ENCODE measurements at regions not wholly inside any gene's neighbourhood (a gene's known extent, or its start where the extent isn't known, plus 50 kb on each side); places are given as distances from the start of the nearest gene placed in this dataset.
A peak's percentile ranks its signal among the peaks of the same experiment; 100 is the strongest.
"Not testable (repeated sequence)": the region's sequence is repeated elsewhere in the genome, so short reads cannot be mapped to it uniquely, and the experiment has no call there.

DNA sequence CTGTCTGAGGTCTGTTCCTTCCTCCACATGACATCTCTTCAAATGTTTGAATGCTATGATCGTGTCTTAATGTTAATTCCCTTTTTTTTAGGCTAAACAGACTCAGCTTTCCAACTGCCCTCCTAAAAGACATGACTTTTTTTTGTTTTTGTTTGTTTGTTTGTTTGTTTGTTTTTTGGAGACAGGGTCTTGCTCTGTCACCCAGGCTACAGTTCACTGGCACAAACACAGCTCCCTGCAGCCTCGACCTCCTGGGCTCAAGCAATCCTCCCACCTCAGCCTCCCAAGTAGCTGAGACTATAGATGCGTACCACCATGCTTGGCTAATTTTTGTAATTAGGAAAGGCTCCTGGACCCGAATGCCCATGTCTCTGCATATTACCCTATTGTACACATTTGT, 176.5 kb downstream of the ABCA8 start:
- no peak for DNase-seq

DNA sequence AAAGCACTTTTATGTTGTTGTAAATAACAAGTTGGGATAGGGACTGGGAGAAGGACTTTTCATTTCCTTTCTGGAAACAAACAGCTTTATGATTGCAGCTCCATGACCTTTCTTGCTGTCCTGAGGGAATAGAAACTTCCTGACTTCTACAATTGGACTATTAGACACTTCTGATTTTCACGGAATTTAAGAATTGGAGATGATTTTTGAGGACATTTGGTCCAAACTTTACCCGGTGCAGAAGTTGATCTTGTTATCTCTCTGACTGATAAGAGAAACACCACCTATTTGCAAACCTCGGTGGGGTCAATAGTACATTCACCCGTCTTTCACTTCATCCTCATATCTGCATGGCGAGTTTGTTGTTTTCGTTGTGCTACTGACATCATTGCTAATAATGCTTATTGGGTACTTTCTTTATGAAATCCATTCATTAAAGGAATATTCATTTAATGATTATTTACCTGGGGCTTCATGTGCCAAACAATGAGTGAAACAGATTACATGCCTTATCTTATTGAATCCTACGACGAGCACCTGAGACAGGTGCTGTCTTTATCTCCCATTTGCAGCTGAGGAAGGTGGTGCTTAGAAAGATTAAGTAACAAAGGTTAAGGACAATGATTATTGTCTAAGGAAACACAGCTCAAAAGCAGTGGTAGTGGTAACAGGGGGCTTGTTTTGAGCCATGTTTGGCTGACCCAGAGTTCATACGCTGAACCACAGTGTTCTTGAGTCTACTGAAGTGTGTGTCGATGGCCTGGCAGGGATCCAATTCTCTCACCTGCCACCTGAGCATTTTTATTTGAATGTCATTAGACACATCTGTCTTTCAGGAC, 176.9 kb upstream of the FAM20A start:
- no peak for DNase-seq

DNA sequence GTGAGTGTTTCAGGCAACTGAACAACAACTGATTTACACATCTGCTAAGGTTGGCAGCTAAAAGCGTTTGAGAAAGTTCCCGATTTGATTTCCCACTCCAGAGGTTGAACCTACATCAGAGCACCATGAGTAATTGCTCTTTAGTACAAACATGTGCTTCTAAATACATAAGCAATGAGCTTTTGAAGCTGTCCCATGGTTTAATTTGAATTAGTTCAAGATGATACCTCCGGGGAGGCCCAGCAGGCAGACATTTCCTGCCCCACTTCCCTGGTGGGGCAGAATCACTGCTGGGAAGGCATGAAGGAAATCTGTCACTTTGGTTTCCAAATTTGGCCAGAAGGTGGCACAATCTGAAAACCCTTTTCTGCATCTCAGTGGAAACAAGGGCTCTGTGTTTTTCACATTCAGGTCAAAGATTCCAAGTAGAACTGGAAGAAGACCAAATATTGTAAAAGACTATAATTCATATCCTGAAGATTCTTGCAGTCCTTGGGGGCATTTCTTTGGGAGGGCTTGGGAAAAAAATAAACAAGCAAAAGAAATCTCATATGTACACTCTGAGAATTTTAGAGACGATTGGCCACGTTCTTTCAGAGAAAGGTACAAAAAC, 176.2 kb upstream of the FAM20A start:
- peak; percentile 26 for DNase-seq

DNA sequence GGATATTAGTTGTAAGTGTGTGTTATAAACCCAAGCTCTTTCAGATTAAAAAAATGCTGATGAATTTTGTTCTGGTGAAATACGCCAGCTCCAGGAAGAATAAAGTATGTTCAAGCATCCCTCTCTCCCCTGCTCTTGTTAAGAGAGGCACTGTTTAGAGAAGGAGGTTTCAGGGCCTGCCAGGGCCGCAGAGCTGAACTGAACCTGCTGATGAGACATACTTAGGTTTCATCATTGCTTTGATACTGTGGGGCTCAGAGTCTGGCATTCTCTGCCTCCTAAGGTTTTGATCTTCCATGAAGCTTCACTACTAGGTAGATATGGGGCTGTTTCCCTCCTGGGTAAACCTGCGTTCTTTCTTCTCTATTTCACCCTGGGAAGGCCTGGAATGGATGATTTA, 175.3 kb upstream of the FAM20A start:
- DNase-seq: no peak

DNA sequence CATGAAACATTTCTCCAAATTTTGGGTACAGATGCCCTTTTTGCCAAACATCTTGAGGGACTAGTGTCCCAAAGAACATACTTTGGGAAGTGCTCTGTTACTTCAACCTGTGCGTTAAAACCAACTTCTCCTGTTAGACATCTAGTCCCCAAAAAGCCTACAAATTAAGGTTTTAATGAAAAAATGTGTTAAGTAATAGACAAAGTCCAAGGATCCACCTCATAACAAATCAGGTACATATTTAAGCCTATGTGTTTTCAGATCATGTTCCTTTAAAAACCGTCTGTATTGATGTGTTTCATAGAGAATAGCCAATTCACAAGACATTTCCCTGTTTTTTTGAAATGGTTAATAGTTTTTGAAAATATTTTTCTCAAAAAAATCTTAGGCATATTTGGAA, 174.8 kb upstream of the FAM20A start:
- no peak for DNase-seq

DNA sequence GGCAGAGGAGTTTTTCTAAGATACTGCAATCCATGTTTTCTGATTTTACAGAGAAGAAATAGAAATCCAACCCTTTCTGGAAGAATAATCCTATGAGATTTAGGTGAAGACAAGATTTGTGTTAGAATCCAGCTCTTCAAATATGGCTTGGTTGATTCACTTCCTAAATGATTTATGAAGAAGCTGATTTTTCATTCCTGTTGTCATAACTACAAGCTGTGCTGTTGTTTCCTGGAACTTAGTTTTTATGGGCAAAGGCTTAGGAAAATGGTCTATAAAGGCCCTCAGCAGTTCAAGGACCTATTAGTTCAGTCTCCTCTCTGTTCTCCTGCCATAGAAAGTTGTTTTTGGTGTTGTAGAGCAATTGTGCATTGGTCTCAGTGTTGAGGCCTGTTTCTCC, 174.2 kb upstream of the FAM20A start:
- no peak for DNase-seq

DNA sequence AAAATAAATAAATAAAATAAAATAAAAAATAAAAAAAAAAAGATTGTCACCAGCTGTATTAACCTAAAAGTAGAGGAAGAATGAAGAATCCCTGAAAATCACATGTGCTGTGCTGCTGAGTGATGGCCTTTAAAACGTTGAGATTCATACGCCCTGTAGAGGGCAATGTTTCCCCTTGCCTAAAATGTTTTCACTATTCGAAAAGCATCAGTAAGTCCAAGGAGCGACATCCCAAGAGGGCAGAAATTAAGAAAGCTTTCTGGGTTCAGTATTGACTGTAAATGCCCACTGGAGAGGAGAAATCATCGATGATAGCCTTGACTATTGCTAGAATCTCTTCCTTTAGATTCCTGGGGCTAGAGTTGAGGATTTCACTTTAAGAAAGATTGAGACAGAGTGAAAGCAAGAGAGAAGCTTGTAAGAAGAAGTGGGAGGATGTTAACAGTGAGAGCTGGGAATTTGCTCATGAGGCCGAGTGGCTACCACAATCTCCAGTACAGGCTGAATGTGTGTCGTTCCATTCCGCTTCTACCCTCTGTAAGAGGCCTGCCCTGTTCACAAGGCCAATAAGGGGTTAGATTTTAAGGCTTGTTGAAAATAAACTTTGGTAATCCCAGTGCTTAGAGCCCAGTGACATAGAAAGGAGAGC, 170.8 kb upstream of the FAM20A start:
- DNase-seq: peak; percentile 4

DNA sequence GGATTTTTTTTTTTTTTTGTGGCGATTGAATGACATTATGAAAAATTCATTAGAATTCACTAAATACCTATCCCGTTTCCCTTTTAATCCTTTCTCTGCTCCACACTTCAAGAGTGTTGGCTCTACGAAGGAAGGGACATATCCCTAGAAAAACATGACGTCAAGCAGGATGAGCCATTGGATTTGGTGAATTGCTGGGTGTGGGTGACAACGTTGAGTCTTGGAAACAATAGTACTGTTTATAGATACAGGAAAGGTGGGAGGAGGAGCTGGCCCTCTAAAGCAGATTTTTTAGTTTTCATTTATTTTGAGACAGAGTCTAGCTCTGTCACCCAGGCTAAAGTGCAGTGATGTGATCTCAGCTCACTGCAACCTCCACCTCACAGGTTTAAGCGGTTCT, 167.6 kb upstream of the FAM20A start:
- DNase-seq: no peak

DNA sequence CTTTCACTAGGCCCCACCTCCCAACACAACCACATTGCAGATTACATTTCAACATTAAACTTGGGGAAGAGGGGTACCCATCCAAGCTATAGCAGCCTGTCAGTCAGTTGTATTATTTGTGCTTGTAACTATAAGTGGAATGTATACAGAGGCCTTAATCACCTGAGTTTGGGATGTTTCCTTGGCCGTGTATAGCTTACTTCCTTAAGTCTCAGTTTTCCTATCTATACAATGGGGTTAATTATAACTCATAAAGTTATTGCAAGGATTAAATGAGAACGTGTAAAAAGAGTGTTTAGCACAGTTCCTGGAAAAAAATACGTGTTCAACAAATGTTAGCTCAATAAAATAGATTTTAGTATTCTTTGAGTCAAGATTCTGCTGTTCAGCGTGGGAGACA, 165.5 kb upstream of the FAM20A start:
- no peak for DNase-seq

DNA sequence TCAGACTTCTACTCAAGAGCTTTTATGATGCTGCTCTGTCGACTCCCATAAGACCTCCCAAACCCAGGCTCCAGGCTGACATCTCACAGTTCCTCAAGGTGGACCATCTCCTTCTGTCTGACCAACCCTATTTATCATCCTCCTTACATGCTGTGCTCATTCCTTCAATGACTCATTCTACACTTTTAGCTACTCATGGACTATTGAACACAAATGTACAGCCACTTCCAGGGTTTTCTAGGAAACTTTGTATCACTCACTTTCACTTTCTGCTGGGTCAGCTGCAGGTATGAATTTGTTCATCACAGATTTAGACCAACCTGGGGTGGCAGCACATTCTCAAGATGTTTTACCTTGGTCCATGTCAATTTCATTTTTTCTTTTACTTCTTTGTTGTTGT, 162.4 kb upstream of the FAM20A start:
- DNase-seq: no peak

DNA sequence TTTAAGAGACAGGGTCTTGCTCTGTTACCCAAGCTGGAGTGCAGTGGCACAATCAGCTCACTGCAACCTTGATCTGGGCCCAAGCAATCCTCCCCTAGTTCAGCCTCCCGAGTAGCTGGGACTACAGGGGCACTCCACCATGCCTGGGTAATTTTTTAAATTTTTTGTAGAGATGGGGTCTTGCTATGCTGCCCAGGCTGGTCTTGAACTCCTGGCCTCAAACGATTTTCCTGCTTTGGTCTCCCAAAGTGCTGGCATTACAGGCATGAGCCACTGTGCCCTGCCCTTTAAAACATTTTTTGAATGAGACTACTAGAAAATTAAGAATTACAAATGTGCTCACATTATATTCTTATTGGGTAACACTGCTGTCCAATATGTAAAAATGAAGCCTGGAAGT, 161.7 kb upstream of the FAM20A start:
- no peak for DNase-seq

DNA sequence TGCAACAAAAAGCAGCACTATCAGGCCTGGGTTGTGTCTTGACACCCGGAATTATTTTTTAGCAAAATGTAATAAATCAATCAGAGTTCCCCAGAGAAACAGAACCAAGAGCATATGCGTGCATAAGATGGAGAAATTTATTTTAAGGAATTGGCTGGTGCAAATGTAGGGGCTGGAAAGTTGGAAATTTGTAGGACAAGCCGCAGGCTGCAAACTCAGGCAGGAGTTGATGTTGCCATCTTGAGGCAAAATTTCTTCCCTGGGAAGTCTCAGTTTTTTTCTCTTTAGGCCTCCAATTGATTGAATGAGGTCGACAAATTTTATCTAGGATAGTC, 158.9 kb upstream of the FAM20A start:
- no peak for DNase-seq

DNA sequence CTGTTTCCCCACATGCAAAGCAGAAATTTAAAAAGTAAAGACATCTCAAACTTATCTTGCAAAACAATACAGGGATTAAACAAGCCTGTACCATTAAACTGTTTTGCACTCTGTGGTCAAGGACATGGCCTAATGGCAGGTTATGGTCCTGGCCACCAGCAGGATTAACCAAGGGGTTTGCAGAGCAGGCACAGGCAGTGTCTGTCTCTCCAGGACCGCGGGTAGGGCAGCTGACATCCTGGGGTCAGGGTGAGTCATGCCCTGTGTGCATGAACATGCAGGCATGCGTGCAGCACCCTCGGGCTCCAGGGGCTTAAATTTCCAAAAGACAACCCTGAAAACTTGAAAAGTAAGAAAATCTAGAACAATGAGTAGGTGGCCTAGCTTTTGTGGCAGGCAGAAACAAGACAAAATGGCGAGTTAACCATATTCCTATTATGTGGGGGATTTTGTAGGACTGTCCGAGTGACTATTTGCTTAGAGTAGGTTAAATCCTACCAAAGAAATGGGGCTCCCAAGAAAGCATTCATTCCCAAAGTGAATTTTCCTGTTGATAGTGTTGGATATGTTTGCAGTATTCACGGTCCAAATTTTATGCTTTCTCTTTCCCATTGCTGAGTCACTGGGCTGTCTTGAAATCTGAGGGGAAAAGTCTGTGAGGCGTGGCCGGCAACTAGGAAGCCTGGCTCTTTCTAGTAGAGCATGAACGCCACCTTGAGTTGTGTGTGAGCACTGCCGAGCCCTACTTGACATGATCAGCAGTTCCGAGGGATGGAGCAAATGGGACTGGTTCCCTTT, 158.4 kb upstream of the FAM20A start:
- DNase-seq: peak; percentile 41

DNA sequence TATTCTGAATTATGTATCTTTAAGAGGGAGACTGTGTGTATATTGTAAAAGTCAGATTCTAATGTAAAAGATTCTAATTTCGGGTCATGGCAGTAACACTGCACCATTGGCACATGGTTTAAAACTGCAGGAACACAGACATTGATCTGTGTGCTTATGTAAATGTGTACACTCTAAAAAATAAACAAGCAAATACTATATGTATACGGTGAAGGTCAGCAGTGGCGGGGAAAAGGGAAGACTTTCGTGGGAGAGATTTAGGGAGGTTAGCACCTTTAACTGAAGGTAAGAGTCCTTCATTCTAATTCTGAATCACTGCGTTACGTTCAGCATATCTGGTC, 157.8 kb upstream of the FAM20A start:
- no peak for DNase-seq

DNA sequence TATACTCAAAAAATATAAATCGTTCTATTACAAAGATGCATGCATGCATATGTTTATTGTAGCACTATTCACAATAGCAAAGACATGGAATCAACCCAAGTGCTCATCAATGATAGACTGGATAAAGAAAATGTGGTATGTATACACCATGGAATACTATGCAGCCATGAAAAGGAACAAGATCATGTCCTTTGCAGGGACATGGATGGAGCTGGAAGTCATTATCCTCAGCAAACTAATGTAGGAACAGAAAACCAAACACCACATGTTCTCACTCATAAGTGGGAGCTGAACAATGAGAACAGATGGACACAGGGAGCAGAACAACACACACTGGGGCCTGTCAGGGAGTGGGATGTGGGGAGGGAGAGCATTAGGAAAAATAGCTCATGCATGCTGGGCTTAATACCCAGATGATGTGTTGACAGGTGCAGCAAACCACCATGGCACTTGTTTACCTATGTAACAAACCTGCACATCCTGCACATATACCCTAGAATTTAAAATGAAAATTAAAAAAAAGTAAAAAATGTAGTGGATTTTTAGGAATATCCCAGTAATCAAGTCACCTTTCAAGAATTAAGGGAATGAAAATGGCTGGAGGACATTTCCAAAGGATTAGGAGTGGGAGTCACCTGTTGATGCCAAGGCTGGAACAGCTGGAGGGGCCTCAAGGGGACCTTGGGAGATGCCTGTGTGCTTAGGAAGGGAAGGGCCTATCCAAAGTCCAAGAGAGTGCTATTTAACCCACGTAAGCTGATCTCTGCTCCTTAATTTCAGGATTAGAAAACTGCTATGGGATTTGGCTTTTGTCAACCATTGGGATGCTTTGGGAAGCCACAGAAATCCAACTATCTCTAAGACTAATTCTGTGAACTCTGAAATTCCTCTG, 156.9 kb upstream of the FAM20A start:
- DNase-seq: not testable (repeated sequence)

DNA sequence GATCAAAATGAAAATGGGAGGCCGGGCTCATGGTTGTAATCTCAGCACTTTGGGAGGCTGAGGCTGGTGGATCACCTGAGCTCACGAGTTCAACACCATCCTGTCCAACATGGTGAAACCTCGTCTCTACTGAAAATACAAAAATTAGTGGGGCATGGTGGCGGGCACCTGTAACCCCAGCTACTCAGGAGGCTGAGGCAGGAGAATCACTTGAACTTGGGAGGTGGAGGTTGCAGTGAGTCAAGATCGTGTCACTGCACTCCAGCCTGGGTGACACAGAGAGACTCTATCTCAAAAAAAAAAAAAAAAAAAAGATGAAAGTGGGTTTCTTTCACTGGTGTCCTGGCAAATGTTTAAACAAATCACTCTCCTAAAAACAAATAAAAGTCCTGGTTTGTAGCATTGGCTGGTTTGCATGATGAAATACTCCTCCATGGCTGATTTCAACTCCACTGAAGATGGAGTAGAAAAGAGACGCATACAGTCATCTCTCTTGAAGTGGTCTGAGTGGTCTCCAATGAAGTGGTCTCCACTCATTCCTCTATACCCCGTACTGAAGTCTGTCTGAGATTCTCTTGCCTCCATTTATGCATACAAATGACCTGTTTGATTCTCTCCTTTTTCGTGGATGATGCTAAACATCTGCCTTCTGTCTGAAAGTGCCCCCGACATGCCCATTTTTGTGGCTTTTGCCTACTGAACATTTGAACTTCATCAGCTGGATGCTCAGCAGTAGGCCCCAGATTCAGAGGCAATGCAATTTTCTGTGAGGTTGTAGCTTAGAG, 153.0 kb upstream of the FAM20A start:
- DNase-seq: no peak

DNA sequence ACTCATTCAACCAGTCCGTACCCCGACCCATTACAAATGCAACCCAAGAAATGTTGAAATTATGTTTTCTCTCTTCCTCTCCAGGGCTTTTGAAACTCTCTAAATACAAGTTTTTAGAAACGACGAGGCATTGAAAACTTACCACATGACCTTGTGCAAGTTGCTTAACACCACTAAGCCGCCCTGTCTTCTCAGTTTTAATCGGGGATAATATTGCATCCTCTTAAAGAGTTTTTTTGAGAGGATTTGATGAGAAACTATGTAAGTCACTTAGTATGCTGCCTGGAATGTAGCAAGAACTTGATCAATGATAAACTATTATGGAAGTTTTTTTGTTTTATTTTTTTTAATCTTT, 149.0 kb upstream of the FAM20A start:
- DNase-seq: no peak

DNA sequence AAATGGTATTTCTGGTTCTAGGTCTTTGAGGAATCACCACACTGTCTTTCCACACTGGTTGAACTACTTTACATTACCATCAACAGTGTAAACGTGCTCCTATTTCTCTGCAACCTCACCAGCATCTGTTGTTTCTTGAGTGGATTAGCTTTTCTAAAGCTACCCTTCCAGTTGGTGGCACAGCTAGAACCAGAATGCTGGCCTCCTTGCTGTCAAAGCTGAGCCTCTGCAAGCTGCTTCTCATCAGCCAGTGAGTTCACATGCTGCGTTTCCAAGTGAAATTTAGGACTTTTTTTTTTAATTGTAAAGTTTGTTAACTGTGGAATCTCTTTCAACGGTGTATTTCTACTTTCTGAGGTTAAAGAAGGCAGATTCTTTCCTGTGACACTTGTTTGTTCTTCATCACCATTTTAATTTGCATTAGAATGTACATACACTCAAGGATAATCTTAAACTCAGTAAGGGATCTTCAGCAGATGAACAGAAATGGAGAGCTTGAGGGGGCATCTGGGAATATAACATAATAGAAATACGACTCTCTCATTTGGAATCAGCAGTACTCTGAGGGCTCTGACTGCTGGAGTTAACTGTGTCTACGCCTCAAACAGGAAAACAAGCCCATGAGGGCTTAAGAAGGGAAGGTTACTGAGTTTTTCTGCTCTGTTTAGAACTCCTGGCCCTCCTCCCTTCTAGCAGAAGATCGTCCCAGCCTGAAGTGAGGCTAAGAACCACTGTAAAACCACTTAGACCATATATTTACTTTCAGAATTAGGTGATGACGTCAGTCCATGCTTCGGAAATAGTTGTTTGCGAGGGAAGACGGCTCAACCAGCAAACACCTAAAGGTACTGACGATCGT, 148.4 kb upstream of the FAM20A start:
- DNase-seq: no peak

DNA sequence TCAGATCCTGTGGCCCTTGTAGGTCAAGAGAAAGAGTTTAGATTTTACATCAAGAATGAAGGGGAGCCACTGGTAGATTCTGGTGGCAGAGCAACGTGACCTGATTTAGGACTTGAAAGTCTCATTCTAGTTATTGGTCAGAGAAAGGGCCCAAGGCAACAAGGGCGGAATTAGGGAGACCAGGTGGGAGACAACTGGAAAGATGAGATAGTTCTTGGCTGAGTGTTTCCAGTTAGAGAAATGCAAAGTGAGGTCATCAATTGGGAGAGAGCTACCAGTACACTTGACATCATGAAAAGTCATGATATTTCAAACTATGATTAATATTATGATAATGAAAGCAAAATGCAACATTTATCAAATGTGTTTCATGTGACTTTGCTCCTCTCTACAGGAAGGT, 147.2 kb upstream of the FAM20A start:
- DNase-seq: no peak

DNA sequence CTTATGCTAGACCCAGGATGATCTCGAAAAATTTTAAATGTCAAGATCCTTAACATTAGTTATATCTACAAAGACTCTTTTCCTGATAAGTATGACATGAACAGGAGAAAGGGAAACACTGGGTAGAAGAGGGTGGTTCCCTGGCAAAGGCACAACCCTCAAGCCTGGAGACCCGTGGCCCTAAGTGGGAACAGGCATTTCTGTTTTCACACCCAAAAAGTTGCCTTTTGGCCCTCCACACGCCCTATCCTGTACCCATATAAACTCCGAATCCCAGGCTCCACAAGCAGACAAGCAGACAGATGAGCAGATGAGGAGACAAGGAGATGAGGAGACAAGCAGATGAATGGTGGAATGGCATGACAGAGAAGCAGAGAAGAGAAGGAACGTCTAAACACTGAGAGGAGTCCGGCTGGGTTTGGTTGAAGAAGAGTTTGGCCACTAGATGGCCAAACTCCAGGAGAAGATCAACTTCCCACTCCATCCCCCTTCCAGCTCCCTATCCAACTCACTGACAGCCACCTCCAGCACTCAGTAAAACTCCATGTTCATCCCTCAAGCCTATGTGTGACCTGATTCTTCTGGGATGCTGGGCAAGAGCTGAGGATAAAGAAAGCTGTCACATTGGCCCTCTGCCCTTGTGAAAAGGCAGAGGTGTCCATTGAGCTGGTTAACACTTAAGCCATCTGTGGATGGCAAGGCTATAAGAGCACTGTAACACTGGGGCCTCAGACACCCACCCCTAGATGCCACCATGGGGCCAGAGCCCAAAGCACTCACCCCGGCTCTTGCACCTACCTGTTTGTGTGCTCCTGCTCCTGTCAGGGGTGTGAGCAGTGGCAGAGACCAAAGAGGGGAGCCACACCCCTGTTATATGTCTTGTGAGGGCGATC, 139.6 kb upstream of the FAM20A start:
- no peak for DNase-seq

Measured in CD4-positive, alpha-beta T cell treated with Interleukin-21 for 1 hour (primary cell).